Thoracic aorta (tissue), 2 donors: ENCODE measurements at regions not wholly inside any gene's neighbourhood (a gene's known extent, or its start where the extent isn't known, plus 50 kb on each side); places are given as distances from the start of the nearest gene placed in this dataset.

Experiments
- ATAC-seq: fragments of 150-250 bp; one replicate; pipeline ENCODE4 v1.8.0; 2017; ENCODE audit warnings: low read depth; ENCODE audit not compliant: insufficient number of reproducible peaks, low FRiP score
- DNase-seq: peaks from one replicate; pipeline ENCODE4 v3.0.0-alpha.2; 2020; ENCODE audit warnings: low spot score
- H3K27ac ChIP-seq, 2 donors: fragments of 200-600 bp; sonication (generic); 1 replicate in 1 of 2; 2 replicates in 1 of 2; pipeline ENCODE4 v1.5.1; 2016; ENCODE audit warnings: mild to moderate bottlenecking in 2 of 2, moderate library complexity in 2 of 2
- H3K27me3 ChIP-seq: fragments of 200-600 bp; sonication (generic); replicated peaks from 2 replicates; pipeline ENCODE4 v1.6.0; 2016; ENCODE audit warnings: mild to moderate bottlenecking; ENCODE audit not compliant: insufficient read depth
- H3K36me3 ChIP-seq: fragments of 200-600 bp; sonication (generic); one replicate; pipeline ENCODE4 v1.5.1; 2016
- H3K4me1 ChIP-seq, 2 donors: fragments of 200-600 bp; sonication (generic); 1 replicate in 1 of 2; 2 replicates in 1 of 2; pipeline versions ENCODE4 v1.5.1 to v1.6.0; 2016; ENCODE audit warnings: low read depth in 2 of 2, mild to moderate bottlenecking in 1 of 2; ENCODE audit not compliant: control insufficient read depth in 1 of 2
- H3K4me3 ChIP-seq: fragments of 200-600 bp; sonication (generic); 2 replicates; pipeline ENCODE4 v1.5.1; 2016; ENCODE audit warnings: mild to moderate bottlenecking
- H3K9me3 ChIP-seq: fragments of 200-600 bp; sonication (generic); 2 replicates; pipeline ENCODE4 v1.5.1; 2016
- TF ChIP-seq, protein P1 (sequence below): fragments of 200-600 bp; sonication (generic); IDR thresholded peaks from one replicate; pipeline ENCODE4 v1.5.1; 2019; ENCODE audit warnings: antibody characterized with exemption

DNA sequence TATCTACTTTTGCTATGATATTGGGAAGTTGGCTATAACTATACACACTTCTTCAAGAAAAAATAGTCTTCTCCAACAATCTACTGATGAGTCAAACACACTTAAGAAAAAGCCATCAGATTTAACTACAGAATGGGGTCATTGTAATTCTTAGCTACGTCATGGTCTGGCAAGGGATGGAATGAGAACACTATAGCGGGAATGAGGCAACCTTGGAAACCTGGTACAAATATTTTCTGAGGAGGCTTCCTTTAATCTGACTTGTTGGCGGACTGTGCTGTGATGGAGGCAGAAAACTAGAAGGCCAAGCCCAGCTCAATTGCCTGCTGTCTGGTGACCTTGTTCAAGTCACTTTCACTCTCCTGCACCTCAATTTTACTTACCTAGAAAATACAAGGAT lies 586.8 kb upstream of the JAG1 start:
- DNase-seq (no peak), ATAC-seq (no peak)
- no peak overlapping the region for H3K4me3 ChIP-seq
- H3K27ac ChIP-seq, result no peak overlapping the region
- H3K4me1 ChIP-seq, result no peaks in the 10 kb centered on the region
- TF ChIP-seq, protein P1, sequence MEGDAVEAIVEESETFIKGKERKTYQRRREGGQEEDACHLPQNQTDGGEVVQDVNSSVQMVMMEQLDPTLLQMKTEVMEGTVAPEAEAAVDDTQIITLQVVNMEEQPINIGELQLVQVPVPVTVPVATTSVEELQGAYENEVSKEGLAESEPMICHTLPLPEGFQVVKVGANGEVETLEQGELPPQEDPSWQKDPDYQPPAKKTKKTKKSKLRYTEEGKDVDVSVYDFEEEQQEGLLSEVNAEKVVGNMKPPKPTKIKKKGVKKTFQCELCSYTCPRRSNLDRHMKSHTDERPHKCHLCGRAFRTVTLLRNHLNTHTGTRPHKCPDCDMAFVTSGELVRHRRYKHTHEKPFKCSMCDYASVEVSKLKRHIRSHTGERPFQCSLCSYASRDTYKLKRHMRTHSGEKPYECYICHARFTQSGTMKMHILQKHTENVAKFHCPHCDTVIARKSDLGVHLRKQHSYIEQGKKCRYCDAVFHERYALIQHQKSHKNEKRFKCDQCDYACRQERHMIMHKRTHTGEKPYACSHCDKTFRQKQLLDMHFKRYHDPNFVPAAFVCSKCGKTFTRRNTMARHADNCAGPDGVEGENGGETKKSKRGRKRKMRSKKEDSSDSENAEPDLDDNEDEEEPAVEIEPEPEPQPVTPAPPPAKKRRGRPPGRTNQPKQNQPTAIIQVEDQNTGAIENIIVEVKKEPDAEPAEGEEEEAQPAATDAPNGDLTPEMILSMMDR, result no peak
- no peaks in the 10 kb centered on the region for H3K36me3 ChIP-seq
- no peaks in the 10 kb centered on the region for H3K9me3 ChIP-seq
- no peaks in the 10 kb centered on the region for H3K27me3 ChIP-seq

DNA sequence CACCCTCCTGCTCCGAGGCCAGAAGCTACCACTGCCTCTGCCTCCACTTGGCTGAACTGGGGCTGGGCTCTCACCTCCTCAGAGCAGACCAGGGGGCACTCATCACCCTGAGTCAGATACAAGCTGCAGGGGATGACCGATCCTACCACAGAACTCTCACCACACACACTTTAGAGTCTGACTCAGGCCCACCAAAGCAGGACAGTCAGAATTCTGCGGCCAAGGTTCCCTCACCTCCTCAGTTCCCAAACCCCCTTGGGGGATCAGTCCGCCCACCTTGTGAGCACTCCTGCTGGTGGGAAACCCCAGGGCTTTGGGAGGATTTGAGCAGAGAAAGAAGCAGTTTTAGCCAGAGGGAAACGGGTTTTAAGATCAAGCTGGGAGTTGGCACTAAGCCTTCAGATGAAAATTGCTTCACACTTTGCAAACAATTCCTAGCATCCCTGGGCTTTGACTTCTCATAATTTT lies 587.8 kb upstream of the JAG1 start:
- H3K4me1 ChIP-seq, result no peaks in the 10 kb centered on the region
- DNase-seq, result no peak
- no peak overlapping the region for H3K4me3 ChIP-seq
- H3K27me3 ChIP-seq, result no peaks in the 10 kb centered on the region
- H3K9me3 ChIP-seq, result no peaks in the 10 kb centered on the region
- no peaks in the 10 kb centered on the region for H3K36me3 ChIP-seq
- H3K27ac ChIP-seq, result no peak overlapping the region
- no peak for ATAC-seq
- TF ChIP-seq, protein P1, result no peak

DNA sequence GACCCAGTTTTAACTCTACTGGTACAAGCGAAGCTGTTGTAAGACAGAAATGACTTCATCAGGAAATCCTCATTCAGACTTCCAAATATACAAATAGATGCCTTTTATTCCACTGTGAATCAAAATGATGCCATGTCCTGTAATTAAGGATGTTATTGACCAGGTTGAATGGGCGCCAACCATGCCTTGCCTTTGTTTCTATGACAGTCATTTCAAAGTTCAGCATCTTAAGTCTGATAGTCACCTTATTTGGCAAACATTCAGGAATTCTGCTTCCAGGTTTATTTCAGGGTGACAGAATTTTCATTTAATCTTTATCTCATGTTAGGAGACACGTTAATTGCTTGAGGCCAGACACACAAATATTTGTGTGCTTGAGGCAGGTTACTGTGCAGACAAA lies 592.8 kb upstream of the JAG1 start:
- H3K4me3 ChIP-seq, result no peak overlapping the region
- H3K27me3 ChIP-seq, result no peaks in the 10 kb centered on the region
- peaks cover 8 to 17% of the 10 kb centered on the region in 2 donors for H3K4me1 ChIP-seq
- ATAC-seq (no peak), DNase-seq (no peak)
- H3K36me3 ChIP-seq, result no peaks in the 10 kb centered on the region
- H3K27ac ChIP-seq, result no peak overlapping the region
- H3K9me3 ChIP-seq, result no peaks in the 10 kb centered on the region
- TF ChIP-seq, protein P1, result no peak

DNA sequence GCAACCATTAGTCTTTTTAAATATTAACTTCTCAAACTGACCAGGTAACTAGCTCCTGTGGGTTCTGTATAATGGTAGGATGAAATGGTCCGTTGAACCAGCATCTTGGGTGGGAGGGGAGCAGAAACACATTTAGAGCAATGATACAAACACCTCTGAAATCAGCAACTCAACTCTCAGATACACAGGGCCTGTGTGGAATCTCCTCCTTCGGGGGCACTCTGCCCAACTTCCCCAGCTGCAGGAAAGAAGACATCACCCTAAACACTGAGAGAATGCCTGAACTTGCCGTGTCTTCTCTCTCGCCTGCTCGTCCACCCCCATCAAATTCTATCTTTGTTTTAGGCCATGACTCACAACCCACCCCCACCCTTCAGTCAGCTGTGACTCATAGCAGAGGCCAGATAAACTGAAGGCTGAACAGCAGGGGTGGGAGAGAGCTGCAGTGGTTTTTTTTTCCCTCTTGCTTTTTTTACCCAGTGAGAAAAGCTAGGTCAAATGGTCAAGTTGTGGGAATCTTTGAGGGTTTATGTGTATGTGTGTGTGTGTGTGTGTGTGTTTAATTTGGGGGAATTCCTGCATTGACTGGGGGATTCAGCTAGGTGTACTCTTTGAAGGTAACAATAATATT lies 593.4 kb upstream of the JAG1 start:
- Histone ChIP-seq H3K4me3 (no peak overlapping the region), H3K27ac (peak overlapping the region in 1 of 2 donors; percentile 37), H3K4me1 (peaks cover 8 to 17% of the 10 kb centered on the region in 2 donors), H3K36me3 (no peaks in the 10 kb centered on the region), H3K9me3 (no peaks in the 10 kb centered on the region), H3K27me3 (no peaks in the 10 kb centered on the region)
- TF ChIP-seq, protein P1, result no peak
- DNase-seq, result no peak
- ATAC-seq, result peak; percentile 84

DNA sequence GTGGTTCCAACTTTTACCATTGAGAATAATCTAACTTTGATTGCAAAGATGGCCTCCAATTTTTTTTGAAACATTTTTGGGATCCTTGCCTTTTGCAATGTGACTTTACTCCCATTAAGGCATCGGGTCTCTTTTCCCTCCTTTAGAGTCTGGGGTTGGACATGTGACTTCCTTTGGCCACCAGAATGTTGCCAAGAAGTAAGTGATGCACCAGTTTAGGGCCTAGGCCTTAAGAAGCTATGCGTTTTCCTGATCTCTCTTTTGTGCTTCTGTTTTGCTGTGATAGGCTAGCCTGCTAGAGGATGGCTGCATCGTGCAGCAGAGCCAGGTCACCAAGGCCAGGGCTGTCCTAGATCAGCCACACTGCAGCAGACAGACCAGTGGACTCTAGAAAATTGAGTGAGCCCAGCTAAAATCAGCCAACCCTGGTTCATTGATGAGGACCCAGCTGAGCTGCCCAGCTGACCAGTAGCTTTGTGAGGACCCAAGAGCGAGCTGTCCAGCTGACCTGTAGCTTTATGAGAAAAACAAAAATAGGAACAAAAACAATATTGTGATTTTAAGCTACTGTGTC lies 594.0 kb upstream of the JAG1 start:
- no peak for ATAC-seq
- peaks cover 8 to 17% of the 10 kb centered on the region in 2 donors for H3K4me1 ChIP-seq
- DNase-seq, result no peak
- no peaks in the 10 kb centered on the region for H3K36me3 ChIP-seq
- TF ChIP-seq, protein P1, result no peak
- no peak overlapping the region for H3K4me3 ChIP-seq
- peak overlapping the region in 1 of 2 donors; percentile 37 for H3K27ac ChIP-seq
- no peaks in the 10 kb centered on the region for H3K9me3 ChIP-seq
- no peaks in the 10 kb centered on the region for H3K27me3 ChIP-seq
